ENCODE measurements at regions not wholly inside any gene's neighbourhood (a gene's known extent, or its start where the extent isn't known, plus 50 kb on each side); places are given as distances from the start of the nearest gene placed in this dataset.
A peak's percentile ranks its signal among the peaks of the same experiment; 100 is the strongest.

DNA sequence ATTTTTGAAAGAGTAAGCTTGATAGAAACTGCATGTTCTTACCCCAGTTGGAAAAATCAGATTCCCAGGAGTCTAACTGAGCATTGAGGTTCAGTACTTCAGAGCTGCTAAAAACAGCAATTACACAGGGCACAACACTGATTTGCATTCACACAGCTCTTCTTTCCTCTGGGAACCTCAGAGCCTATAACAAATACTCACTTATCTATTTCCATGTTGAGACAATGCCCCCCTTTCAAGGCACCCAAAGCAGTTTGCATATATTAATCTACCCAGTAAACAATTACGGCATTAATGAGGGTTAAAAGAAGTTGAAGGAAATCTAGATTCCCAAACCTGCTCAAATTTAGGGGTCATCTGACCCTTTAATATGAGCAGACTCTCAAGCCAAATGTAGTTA is 126.9 kb upstream of the SLC35F3 start:
- Histone ChIP-seq H3K9me3 (ENCODE audit: control insufficient read depth in 2 of 2, insufficient read depth in 1 of 2, low read depth in 1 of 2, low read length in 1 of 2) (peaks cover 0 to 3% of the 10 kb centered on the region in 2 donors), H3K27me3 (ENCODE audit: control insufficient read depth in 3 of 3, insufficient read depth in 3 of 3, low read length in 3 of 3) (no peaks in the 10 kb centered on the region), H3K4me3 (ENCODE audit: low read depth in 1 of 3, low read length in 3 of 3) (no peak overlapping the region), H3K36me3 (ENCODE audit: control insufficient read depth in 3 of 3, insufficient read depth in 2 of 3, low read depth in 1 of 3, low read length in 3 of 3) (no peaks in the 10 kb centered on the region), H3K27ac (ENCODE audit: low read depth in 1 of 3, low read length in 2 of 3) (no peak overlapping the region), H3K4me1 (ENCODE audit: control insufficient read depth in 3 of 3, insufficient read depth in 2 of 3, low read depth in 1 of 3, low read length in 2 of 3) (no peaks in the 10 kb centered on the region)
- WGBS, 3 donors = 91 to 100% (median 97%) methylated on average over 1 of the region's 1 CpG
- FAIRE-seq = no peak
- no peak for DNase-seq

DNA sequence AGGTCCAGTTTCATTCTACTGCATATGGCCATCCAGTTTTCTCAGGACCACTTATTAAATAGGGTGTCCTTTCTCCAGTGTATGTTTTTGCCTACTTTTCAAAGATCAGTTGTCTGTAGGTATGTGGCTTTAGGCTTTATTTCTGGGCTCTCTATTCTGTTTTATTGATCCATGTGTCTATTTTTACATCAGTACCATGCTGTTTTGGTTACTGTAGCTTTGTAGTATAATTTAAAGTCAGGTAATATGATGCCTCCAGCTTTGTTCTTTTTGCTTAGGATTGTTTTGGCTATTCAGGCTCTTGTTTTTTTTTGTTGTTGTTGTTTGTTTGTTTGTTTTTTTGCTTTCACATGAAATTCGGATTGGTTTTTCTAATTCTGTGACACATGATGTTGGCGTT is 124.4 kb upstream of the SLC35F3 start:
- 87 to 98% (median 96%) methylated on average over 2 of the region's 2 CpGs for WGBS, 3 donors

DNA sequence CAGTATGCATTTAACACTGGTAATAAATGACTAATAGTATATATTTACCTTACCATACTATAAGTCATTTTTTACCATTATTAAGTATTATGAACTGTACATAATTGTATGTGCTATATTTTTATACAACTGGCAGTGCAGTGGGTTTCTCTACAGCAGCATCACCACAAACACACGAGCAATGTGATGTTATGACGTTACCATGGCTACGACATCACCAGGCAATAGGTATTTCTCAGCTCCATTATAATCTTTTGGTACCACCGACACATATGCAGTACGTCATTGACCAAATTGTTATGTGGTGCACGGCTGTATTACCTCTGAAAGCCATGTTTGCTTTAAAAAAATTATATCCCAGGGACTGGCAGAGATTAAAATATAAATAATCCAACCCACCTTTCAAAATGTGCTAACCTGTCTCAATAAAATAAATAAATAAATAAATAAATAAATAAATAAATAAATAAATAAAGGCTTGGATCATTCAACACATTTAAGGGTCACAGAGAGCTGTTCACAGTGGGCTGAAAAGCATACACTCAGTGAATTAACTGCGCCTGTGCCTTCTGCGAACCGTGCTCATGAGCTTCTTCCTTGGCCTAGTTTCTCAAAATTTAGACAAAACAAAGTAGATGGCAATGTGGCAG is 121.4 kb upstream of the SLC35F3 start:
- peaks cover 0 to 3% of the 10 kb centered on the region in 2 donors for H3K9me3 ChIP-seq (ENCODE audit: control insufficient read depth in 2 of 2, insufficient read depth in 1 of 2, low read depth in 1 of 2, low read length in 1 of 2)
- no peak for DNase-seq
- H3K4me3 ChIP-seq (ENCODE audit: low read depth in 1 of 3, low read length in 3 of 3) = no peak overlapping the region
- H3K36me3 ChIP-seq (ENCODE audit: control insufficient read depth in 3 of 3, insufficient read depth in 2 of 3, low read depth in 1 of 3, low read length in 3 of 3) = no peaks in the 10 kb centered on the region
- FAIRE-seq = no peak
- WGBS, 3 donors = 85 to 89% (median 88%) methylated on average over 9 of the region's 9 CpGs
- H3K27ac ChIP-seq (ENCODE audit: low read depth in 1 of 3, low read length in 2 of 3) = no peak overlapping the region
- H3K4me1 ChIP-seq (ENCODE audit: control insufficient read depth in 3 of 3, insufficient read depth in 2 of 3, low read depth in 1 of 3, low read length in 2 of 3) = no peaks in the 10 kb centered on the region
- H3K27me3 ChIP-seq (ENCODE audit: control insufficient read depth in 3 of 3, insufficient read depth in 3 of 3, low read length in 3 of 3) = no peaks in the 10 kb centered on the region

More for the DNA sequence above, 124.4 kb upstream of the SLC35F3 start:
- Histone ChIP-seq H3K9me3 (ENCODE audit: control insufficient read depth in 2 of 2, insufficient read depth in 1 of 2, low read depth in 1 of 2, low read length in 1 of 2) (peaks cover 0 to 3% of the 10 kb centered on the region in 2 donors), H3K27me3 (ENCODE audit: control insufficient read depth in 3 of 3, insufficient read depth in 3 of 3, low read length in 3 of 3) (no peaks in the 10 kb centered on the region), H3K4me1 (ENCODE audit: control insufficient read depth in 3 of 3, insufficient read depth in 2 of 3, low read depth in 1 of 3, low read length in 2 of 3) (no peaks in the 10 kb centered on the region), H3K4me3 (ENCODE audit: low read depth in 1 of 3, low read length in 3 of 3) (no peak overlapping the region), H3K27ac (ENCODE audit: low read depth in 1 of 3, low read length in 2 of 3) (no peak overlapping the region), H3K36me3 (ENCODE audit: control insufficient read depth in 3 of 3, insufficient read depth in 2 of 3, low read depth in 1 of 3, low read length in 3 of 3) (no peaks in the 10 kb centered on the region)
- DNase-seq (no peak), FAIRE-seq (no peak)

DNA sequence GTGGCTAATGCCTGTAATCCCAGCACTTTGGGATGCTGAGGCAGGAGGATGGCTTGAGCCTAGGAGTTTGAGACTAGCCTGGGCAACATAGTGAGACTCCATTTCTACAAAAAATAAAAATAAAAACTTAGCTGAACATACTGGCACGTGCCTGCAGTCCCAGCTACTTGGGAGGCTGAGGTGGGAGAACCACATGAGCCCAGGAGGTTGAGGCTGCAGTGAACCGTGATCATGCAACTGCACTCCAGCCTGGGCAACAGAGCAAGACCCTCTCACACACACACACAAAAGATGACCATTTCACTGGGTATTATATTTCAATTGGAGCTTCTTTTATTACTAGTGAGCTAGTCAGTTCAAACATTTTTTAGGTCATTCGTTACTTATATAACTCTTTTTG is 116.9 kb upstream of the SLC35F3 start:
- no peaks in the 10 kb centered on the region for H3K36me3 ChIP-seq (ENCODE audit: control insufficient read depth in 3 of 3, insufficient read depth in 2 of 3, low read depth in 1 of 3, low read length in 3 of 3)
- DNase-seq (no peak), FAIRE-seq (no peak)
- no peak overlapping the region for H3K4me3 ChIP-seq (ENCODE audit: low read depth in 1 of 3, low read length in 3 of 3)
- H3K4me1 ChIP-seq (ENCODE audit: control insufficient read depth in 3 of 3, insufficient read depth in 2 of 3, low read depth in 1 of 3, low read length in 2 of 3) = no peaks in the 10 kb centered on the region
- no peak overlapping the region for H3K27ac ChIP-seq (ENCODE audit: low read depth in 1 of 3, low read length in 2 of 3)
- no peaks in the 10 kb centered on the region for H3K27me3 ChIP-seq (ENCODE audit: control insufficient read depth in 3 of 3, insufficient read depth in 3 of 3, low read length in 3 of 3)
- WGBS, 3 donors = 78 to 89% (median 79%) methylated on average over 3 of the region's 3 CpGs
- H3K9me3 ChIP-seq (ENCODE audit: control insufficient read depth in 2 of 2, insufficient read depth in 1 of 2, low read depth in 1 of 2, low read length in 1 of 2) = no peaks in the 10 kb centered on the region

DNA sequence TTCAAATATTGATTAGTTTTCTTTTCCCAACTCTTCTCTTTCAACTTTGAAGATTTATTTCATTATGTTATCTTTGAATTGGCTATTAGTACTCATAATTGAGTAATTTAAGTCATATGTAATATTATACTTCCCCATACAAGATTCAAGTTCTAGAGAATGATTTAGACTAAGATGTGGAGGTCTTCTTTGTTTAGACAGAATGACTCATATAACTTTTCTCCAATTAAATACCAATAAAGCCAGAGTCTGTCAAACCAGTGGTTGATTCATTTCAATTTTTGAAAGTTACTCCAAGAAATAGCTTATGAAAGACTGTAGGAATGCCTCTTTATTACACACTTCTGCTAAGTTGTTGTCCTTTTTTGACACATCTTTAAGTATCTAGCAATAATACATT is 115.8 kb upstream of the SLC35F3 start:
- DNase-seq (no peak), FAIRE-seq (no peak)
- Histone ChIP-seq H3K27me3 (ENCODE audit: control insufficient read depth in 3 of 3, insufficient read depth in 3 of 3, low read length in 3 of 3) (no peaks in the 10 kb centered on the region), H3K9me3 (ENCODE audit: control insufficient read depth in 2 of 2, insufficient read depth in 1 of 2, low read depth in 1 of 2, low read length in 1 of 2) (no peaks in the 10 kb centered on the region), H3K4me3 (ENCODE audit: low read depth in 1 of 3, low read length in 3 of 3) (no peak overlapping the region), H3K36me3 (ENCODE audit: control insufficient read depth in 3 of 3, insufficient read depth in 2 of 3, low read depth in 1 of 3, low read length in 3 of 3) (no peaks in the 10 kb centered on the region), H3K27ac (ENCODE audit: low read depth in 1 of 3, low read length in 2 of 3) (no peak overlapping the region), H3K4me1 (ENCODE audit: control insufficient read depth in 3 of 3, insufficient read depth in 2 of 3, low read depth in 1 of 3, low read length in 2 of 3) (no peaks in the 10 kb centered on the region)

DNA sequence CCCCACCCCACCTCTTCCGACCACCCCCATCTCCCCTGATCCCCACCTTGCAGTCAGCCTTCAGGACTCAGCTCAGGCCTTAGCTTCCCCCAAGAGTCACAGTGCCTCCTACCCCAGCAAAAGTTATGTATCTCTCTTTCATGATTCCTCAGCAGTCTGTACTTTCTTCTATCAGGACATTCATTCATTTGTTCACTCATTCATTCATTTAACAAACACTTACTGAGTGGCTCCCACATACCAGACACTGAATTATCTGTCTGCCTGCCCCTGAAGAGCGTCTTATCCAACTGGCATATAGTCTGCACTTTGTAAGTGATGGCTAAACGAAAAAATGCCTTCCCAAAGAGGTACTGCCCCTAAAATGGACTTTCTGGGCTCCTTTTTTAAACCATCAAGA is 114.4 kb upstream of the SLC35F3 start:
- Histone ChIP-seq H3K27me3 (ENCODE audit: control insufficient read depth in 3 of 3, insufficient read depth in 3 of 3, low read length in 3 of 3) (no peaks in the 10 kb centered on the region), H3K4me3 (ENCODE audit: low read depth in 1 of 3, low read length in 3 of 3) (no peak overlapping the region), H3K9me3 (ENCODE audit: control insufficient read depth in 2 of 2, insufficient read depth in 1 of 2, low read depth in 1 of 2, low read length in 1 of 2) (no peaks in the 10 kb centered on the region), H3K36me3 (ENCODE audit: control insufficient read depth in 3 of 3, insufficient read depth in 2 of 3, low read depth in 1 of 3, low read length in 3 of 3) (no peaks in the 10 kb centered on the region), H3K4me1 (ENCODE audit: control insufficient read depth in 3 of 3, insufficient read depth in 2 of 3, low read depth in 1 of 3, low read length in 2 of 3) (no peaks in the 10 kb centered on the region), H3K27ac (ENCODE audit: low read depth in 1 of 3, low read length in 2 of 3) (no peak overlapping the region)
- DNase-seq = no peak
- FAIRE-seq = no peak
- 67 to 69% (median 68%) methylated on average over 3 of the region's 3 CpGs for WGBS, 3 donors

DNA sequence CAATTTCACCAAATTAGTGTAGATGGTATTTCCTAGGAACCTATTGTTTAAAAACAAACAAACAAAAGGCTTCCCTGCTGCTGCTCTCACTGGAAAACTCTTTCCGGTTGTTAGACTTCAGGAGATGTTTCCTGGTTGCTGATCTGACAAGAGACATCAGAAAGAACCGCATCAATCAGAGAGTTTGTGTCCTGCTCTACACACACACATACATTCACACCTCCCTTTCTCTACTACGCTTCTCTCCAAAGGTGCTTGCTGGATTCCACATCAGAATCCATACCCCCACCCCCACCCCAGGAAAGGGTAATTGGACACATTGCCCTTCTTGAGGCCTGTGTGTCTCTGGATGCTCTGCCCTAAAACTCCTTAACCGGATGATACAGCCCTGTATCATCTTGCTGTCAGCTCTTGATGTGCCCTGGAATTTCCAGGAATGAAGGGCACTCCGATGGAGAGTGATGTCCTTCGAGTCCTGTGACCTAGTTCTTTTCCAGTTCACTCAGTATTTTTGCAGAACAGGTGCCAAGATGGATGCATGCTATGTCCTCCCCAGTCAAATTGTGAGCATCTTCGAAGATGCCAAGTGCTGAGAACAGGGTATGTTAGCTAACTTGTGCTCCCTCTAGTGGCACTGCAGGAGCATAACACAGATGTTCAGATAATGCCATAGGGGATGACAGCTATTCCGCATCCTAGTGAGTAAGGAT is 113.7 kb upstream of the SLC35F3 start:
- Histone ChIP-seq H3K36me3 (ENCODE audit: control insufficient read depth in 3 of 3, insufficient read depth in 2 of 3, low read depth in 1 of 3, low read length in 3 of 3) (no peaks in the 10 kb centered on the region), H3K4me1 (ENCODE audit: control insufficient read depth in 3 of 3, insufficient read depth in 2 of 3, low read depth in 1 of 3, low read length in 2 of 3) (no peaks in the 10 kb centered on the region), H3K27me3 (ENCODE audit: control insufficient read depth in 3 of 3, insufficient read depth in 3 of 3, low read length in 3 of 3) (no peaks in the 10 kb centered on the region), H3K27ac (ENCODE audit: low read depth in 1 of 3, low read length in 2 of 3) (no peak overlapping the region), H3K9me3 (ENCODE audit: control insufficient read depth in 2 of 2, insufficient read depth in 1 of 2, low read depth in 1 of 2, low read length in 1 of 2) (no peaks in the 10 kb centered on the region), H3K4me3 (ENCODE audit: low read depth in 1 of 3, low read length in 3 of 3) (no peak overlapping the region)
- FAIRE-seq = no peak
- peak; percentile 61 to 62 for DNase-seq
- WGBS, 3 donors = 37% methylated on average over 8 of the region's 8 CpGs

DNA sequence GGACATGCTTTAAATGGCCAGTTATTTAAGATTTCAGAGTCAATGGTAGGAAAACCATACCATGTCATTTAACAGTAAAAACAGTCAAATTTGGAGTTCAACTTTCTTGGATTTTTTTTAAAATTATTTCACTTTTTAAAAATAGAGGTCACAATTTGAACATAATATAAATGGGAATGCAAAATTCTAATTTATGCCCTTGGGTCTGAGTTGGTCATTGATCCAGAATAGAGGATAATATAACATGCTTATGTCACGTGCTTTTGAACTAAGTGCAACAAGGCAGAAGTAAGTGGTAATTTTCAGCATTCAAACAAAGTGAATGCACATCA is 113.1 kb upstream of the SLC35F3 start:
- WGBS, 3 donors = 6 to 10% (median 8%) methylated on average over 1 of the region's 1 CpG
- peak; percentile 55 for FAIRE-seq
- no peak for DNase-seq
- no peaks in the 10 kb centered on the region for H3K9me3 ChIP-seq (ENCODE audit: control insufficient read depth in 2 of 2, insufficient read depth in 1 of 2, low read depth in 1 of 2, low read length in 1 of 2)
- H3K4me3 ChIP-seq (ENCODE audit: low read depth in 1 of 3, low read length in 3 of 3) = no peak overlapping the region
- H3K4me1 ChIP-seq (ENCODE audit: control insufficient read depth in 3 of 3, insufficient read depth in 2 of 3, low read depth in 1 of 3, low read length in 2 of 3) = no peaks in the 10 kb centered on the region
- no peak overlapping the region for H3K27ac ChIP-seq (ENCODE audit: low read depth in 1 of 3, low read length in 2 of 3)
- no peaks in the 10 kb centered on the region for H3K36me3 ChIP-seq (ENCODE audit: control insufficient read depth in 3 of 3, insufficient read depth in 2 of 3, low read depth in 1 of 3, low read length in 3 of 3)
- H3K27me3 ChIP-seq (ENCODE audit: control insufficient read depth in 3 of 3, insufficient read depth in 3 of 3, low read length in 3 of 3) = no peaks in the 10 kb centered on the region

DNA sequence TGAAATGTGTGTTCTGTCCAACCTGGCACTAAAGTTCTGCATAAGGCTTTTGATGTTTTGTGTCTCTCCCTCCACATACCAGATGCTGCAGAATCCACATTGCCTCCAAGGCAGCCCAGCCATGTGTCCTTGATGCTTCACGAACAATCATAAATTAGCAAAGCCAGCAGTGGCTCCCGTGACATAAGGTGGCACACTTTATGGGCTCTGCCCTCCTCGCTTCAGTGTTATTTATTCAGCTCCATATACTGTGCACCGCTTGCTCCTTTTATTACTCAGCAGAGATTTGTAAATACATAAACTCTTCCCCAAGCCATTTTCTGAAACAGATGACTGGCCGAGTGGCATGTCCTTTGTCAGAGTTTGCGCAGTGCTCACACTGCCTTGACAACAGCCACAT is 112.8 kb upstream of the SLC35F3 start:
- FAIRE-seq = no peak

More for the DNA sequence above, 112.8 kb upstream of the SLC35F3 start:
- Histone ChIP-seq H3K27me3 (ENCODE audit: control insufficient read depth in 3 of 3, insufficient read depth in 3 of 3, low read length in 3 of 3) (no peaks in the 10 kb centered on the region), H3K27ac (ENCODE audit: low read depth in 1 of 3, low read length in 2 of 3) (no peak overlapping the region), H3K4me3 (ENCODE audit: low read depth in 1 of 3, low read length in 3 of 3) (no peak overlapping the region), H3K9me3 (ENCODE audit: control insufficient read depth in 2 of 2, insufficient read depth in 1 of 2, low read depth in 1 of 2, low read length in 1 of 2) (no peaks in the 10 kb centered on the region), H3K4me1 (ENCODE audit: control insufficient read depth in 3 of 3, insufficient read depth in 2 of 3, low read depth in 1 of 3, low read length in 2 of 3) (no peaks in the 10 kb centered on the region), H3K36me3 (ENCODE audit: control insufficient read depth in 3 of 3, insufficient read depth in 2 of 3, low read depth in 1 of 3, low read length in 3 of 3) (no peaks in the 10 kb centered on the region)
- 75 to 81% (median 75%) methylated on average over 6 of the region's 6 CpGs for WGBS, 3 donors
- peak in 1 of 2 donors; percentile 10 for DNase-seq
